GM23248 (cell line): ENCODE measurements at regions not wholly inside any gene's neighbourhood (a gene's known extent, or its start where the extent isn't known, plus 50 kb on each side); places are given as distances from the start of the nearest gene placed in this dataset.

ENCODE experiments used
- DNase-seq: peaks from one replicate; pipeline ENCODE4 v3.0.0-alpha.2; 2015
- H2AFZ ChIP-seq: fragments of 200-600 bp; sonication (generic); 2 replicates; pipeline ENCODE4 v1.6.1; 2016; ENCODE audit warnings: antibody characterized with exemption
- H3F3A ChIP-seq: fragments of 200-600 bp; sonication (generic); 2 replicates; pipeline ENCODE4 v1.6.1; 2016; ENCODE audit warnings: mild to moderate bottlenecking, antibody characterized with exemption, mixed run types; ENCODE audit not compliant: insufficient read depth
- H3K27ac ChIP-seq: fragments of 200-600 bp; sonication (generic); 2 replicates; pipeline ENCODE4 v1.5.1; 2016; ENCODE audit warnings: mild to moderate bottlenecking
- H3K27me3 ChIP-seq: fragments of 200-600 bp; sonication (generic); replicated peaks from 2 replicates; pipeline ENCODE4 v1.6.1; 2016; ENCODE audit warnings: mild to moderate bottlenecking; ENCODE audit not compliant: insufficient read depth
- H3K36me3 ChIP-seq: fragments of 200-600 bp; sonication (generic); 2 replicates; pipeline ENCODE4 v1.6.1; 2016; ENCODE audit warnings: low read depth, mild to moderate bottlenecking
- H3K4me1 ChIP-seq: fragments of 200-600 bp; sonication (generic); 2 replicates; pipeline ENCODE4 v1.6.1; 2016; ENCODE audit warnings: mild to moderate bottlenecking; ENCODE audit not compliant: insufficient read depth
- H3K4me2 ChIP-seq: fragments of 200-600 bp; sonication (generic); one replicate; pipeline ENCODE4 v1.6.1; 2016; ENCODE audit warnings: mild to moderate bottlenecking; ENCODE audit not compliant: unreplicated experiment
- H3K4me3 ChIP-seq: fragments of 200-600 bp; sonication (generic); 2 replicates; pipeline ENCODE4 v1.5.1; 2016; ENCODE audit warnings: mild to moderate bottlenecking
- H3K79me2 ChIP-seq: fragments of 200-600 bp; sonication (generic); 2 replicates; pipeline ENCODE4 v1.6.1; 2016; ENCODE audit warnings: mild to moderate bottlenecking; ENCODE audit not compliant: insufficient read depth
- H3K9ac ChIP-seq: fragments of 200-600 bp; sonication (generic); 2 replicates; pipeline ENCODE4 v1.6.1; 2016; ENCODE audit warnings: mild to moderate bottlenecking
- H3K9me2 ChIP-seq: fragments of 200-600 bp; sonication (generic); 2 replicates; pipeline ENCODE4 v1.6.1; 2016; ENCODE audit warnings: mixed run types, mild to moderate bottlenecking, moderate library complexity; ENCODE audit not compliant: insufficient read depth
- H3K9me3 ChIP-seq: fragments of 200-600 bp; sonication (generic); one replicate; pipeline ENCODE4 v1.6.1; 2017; ENCODE audit warnings: low read depth
- H4K20me1 ChIP-seq: fragments of 200-600 bp; sonication (generic); 2 replicates; pipeline ENCODE4 v1.6.0; 2016; ENCODE audit not compliant: insufficient read depth
- EZH2 ChIP-seq: fragments of 200-600 bp; sonication (generic); IDR thresholded peaks from 2 replicates; pipeline ENCODE4 v1.6.1; 2018; ENCODE audit warnings: antibody characterized with exemption, mild to moderate bottlenecking; ENCODE audit not compliant: insufficient read depth, poor library complexity, severe bottlenecking
- EZH2phosphoT487 ChIP-seq: fragments of 200-600 bp; sonication (generic); IDR thresholded peaks from 2 replicates; pipeline ENCODE4 v1.6.1; 2018; ENCODE audit warnings: antibody characterized with exemption, moderate library complexity, mild to moderate bottlenecking, low read depth; ENCODE audit not compliant: insufficient read depth
- WGBS, 2 experiments: methylation state at CpG; one replicate each; pipeline ENCODE4 v1.1.6; 2015 to 2017; ENCODE audit warnings: low lambda C conversion rate in 2 of 2, low coverage in 1 of 2; ENCODE audit errors: missing lambda C conversion rate in 2 of 2; 5-methylcytosine and 5-hydroxymethylcytosine counted together
- in situ Hi-C: fragments of 300-500 bp; cut with MboI; formaldehyde crosslinking; loops from 2 replicates; pipeline ENCODE4 v1.15.0; 2020

DNA sequence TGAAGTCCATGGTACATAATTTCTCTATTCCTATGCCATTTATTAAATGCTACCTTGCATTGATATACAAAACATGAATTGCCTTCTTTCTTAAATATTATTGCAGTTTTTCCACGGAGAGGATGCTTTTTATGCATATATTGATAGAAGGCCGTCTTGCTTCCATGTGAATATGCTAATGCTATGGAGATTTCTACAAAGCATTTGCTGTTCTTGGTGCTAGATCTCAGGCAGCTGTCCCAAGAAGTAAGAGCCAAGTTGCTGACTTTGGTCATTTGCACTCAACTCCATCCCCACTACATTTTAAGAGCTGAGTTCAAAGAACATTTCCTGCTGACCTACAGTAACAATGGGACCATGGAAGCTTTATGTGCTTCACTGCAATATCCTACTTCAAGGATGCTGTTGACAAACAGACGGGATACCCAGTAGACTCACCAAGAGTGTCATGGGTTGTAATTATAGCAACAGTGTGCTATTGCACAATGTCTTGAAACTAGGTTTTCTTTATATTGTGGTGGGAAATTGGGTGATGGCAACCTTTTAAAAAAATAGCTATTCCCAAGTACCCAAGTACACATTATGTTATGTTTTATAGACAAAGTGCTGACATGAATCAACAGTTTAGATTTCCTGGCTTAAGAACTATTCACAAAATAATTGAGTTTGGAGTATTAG is 1172.4 kb upstream of the PIK3C3 start:
- Histone ChIP-seq H3K9me3 (no peaks in the 10 kb centered on the region), H3K79me2 (no peaks in the 10 kb centered on the region), H3K36me3 (no peaks in the 10 kb centered on the region), H3K27ac (no peak overlapping the region), H2AFZ (no peak overlapping the region), H3K9ac (no peak overlapping the region), H3K9me2 (peaks cover 8% of the 10 kb centered on the region; the same call in 1 of the 2 replicates), H4K20me1 (no peaks in the 10 kb centered on the region), H3K4me3 (no peak overlapping the region), H3F3A (no peaks in the 10 kb centered on the region), H3K4me1 (no peaks in the 10 kb centered on the region), H3K27me3 (0 out of 2 replicates have a peak, but pooled peaks cover 4% of the 10 kb centered on the region), H3K4me2 (no peak overlapping the region)
- no peak for TF ChIP-seq EZH2
- no peak for TF ChIP-seq EZH2phosphoT487
- no peak for DNase-seq
- WGBS, 2 experiments: 21 to 29% methylated on average over 3 of the region's 3 CpGs
- in situ Hi-C loops: no loop called here

DNA sequence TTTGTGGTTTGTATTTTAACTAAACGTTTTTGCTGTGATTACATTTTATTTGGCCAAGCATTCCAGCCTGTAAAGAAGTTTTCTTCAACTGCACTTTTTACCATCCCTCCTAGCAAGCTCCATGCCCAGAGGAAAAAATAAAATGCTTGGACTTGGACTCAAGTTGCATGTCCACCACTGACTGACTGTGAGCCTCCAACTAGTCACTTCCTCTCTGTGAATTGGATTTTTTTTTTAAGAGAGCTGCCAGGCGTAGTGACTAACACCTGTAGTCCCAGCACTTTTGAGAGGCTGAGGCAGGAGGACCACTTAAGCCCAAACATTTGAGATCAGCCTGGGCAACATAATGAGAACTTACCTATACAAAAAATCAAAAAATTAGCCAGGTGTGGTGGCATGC is 1185.2 kb upstream of the PIK3C3 start:
- in situ Hi-C loops: no loop called here
- no peak for TF ChIP-seq EZH2phosphoT487
- H3K36me3 ChIP-seq: no peaks in the 10 kb centered on the region

DNA sequence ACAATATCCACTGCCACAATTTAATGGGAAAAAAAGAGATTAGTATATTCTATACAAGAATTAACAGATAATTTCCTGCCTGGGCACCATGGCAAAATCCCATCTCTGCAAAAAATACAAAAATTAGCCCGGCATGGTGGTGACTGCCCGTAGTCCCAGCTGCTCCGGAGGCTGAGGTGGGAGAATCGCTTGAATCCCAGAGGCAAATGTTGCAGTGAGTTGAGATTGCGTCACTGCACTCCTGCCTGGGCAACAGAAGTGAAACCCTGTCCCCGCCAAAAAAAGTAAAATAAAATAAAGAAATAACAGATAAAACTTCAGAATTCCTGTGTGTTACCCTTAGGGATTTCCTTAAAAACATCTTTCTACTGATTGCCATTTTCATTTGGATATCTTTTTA is 1194.8 kb upstream of the PIK3C3 start:
- H3K27me3 ChIP-seq: no peaks in the 10 kb centered on the region
- no peak overlapping the region for H3K9ac ChIP-seq
- H4K20me1 ChIP-seq: no peaks in the 10 kb centered on the region
- TF ChIP-seq EZH2 (no peak), EZH2phosphoT487 (no peak)
- no peaks in the 10 kb centered on the region for H3K4me1 ChIP-seq
- no peak overlapping the region for H3K27ac ChIP-seq
- no peak overlapping the region for H2AFZ ChIP-seq
- H3K9me2 ChIP-seq: no peaks in the 10 kb centered on the region
- WGBS, 2 experiments: 48% methylated on average over 6 of the region's 6 CpGs
- no peaks in the 10 kb centered on the region for H3K36me3 ChIP-seq
- H3K9me3 ChIP-seq: no peaks in the 10 kb centered on the region
- no peaks in the 10 kb centered on the region for H3F3A ChIP-seq
- no peaks in the 10 kb centered on the region for H3K79me2 ChIP-seq
- no peak overlapping the region for H3K4me3 ChIP-seq
- no peak overlapping the region for H3K4me2 ChIP-seq
- DNase-seq: no peak
- in situ Hi-C loops: no loop called here

More for the DNA sequence above, 1185.2 kb upstream of the PIK3C3 start:
- H3K4me3 ChIP-seq: no peak overlapping the region
- no peak for DNase-seq
- H3F3A ChIP-seq: no peaks in the 10 kb centered on the region
- no peak overlapping the region for H3K27ac ChIP-seq
- no peaks in the 10 kb centered on the region for H4K20me1 ChIP-seq
- H3K27me3 ChIP-seq: no peaks in the 10 kb centered on the region
- H2AFZ ChIP-seq: no peak overlapping the region
- H3K4me1 ChIP-seq: no peaks in the 10 kb centered on the region
- no peaks in the 10 kb centered on the region for H3K9me3 ChIP-seq
- H3K9ac ChIP-seq: no peak overlapping the region
- H3K4me2 ChIP-seq: no peak overlapping the region
- no peaks in the 10 kb centered on the region for H3K79me2 ChIP-seq
- WGBS, 2 experiments: 3 to 4% methylated on average over 2 of the region's 2 CpGs
- no peaks in the 10 kb centered on the region for H3K9me2 ChIP-seq

DNA sequence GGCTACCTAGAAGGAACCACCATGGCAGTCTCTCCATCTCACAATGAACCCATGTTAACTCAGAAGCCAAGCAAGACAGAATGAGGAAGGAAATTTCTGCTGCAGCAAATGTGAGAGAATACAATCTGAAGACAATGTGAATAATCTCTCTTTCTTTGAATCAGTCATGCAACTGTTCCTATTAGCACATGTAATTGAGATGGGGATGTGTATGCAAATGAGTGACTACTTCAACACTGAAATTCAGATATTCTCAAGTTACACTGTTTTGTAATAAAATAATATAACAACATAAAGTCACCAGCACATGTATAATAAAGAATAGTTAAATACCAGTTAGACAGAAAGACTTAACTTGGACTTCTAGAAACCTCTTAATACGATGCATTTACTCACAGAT is 1200.6 kb upstream of the PIK3C3 start:
- H3F3A ChIP-seq: no peaks in the 10 kb centered on the region
- H3K36me3 ChIP-seq: no peaks in the 10 kb centered on the region
- TF ChIP-seq EZH2: no peak
- TF ChIP-seq EZH2phosphoT487: no peak
- no peaks in the 10 kb centered on the region for H3K79me2 ChIP-seq
- WGBS, 2 experiments: 9% methylated on average over 1 of the region's 1 CpG
- no peaks in the 10 kb centered on the region for H3K9me3 ChIP-seq
- H3K27me3 ChIP-seq: no peaks in the 10 kb centered on the region; the same call in 1 of the 2 replicates
- H2AFZ ChIP-seq: no peak overlapping the region
- in situ Hi-C loops: no loop called here
- no peak overlapping the region for H3K4me3 ChIP-seq
- H3K4me1 ChIP-seq: no peaks in the 10 kb centered on the region
- no peaks in the 10 kb centered on the region for H3K9me2 ChIP-seq
- H4K20me1 ChIP-seq: no peaks in the 10 kb centered on the region
- no peak overlapping the region for H3K4me2 ChIP-seq
- DNase-seq: no peak
- no peak overlapping the region for H3K27ac ChIP-seq
- H3K9ac ChIP-seq: no peak overlapping the region
